ENCODE measurements at regions not wholly inside any gene's neighbourhood (a gene's known extent, or its start where the extent isn't known, plus 50 kb on each side); places are given as distances from the start of the nearest gene placed in this dataset.

GRCh38 chr11:32489464-32489863 lies 54.1 kb upstream of the WT1 start:
- H3K4me1 Mint-ChIP-seq (ENCODE audit: low read depth) = no peaks in the 10 kb centered on the region
- DNase-seq = no peak
- no peaks in the 10 kb centered on the region for H3K36me3 Mint-ChIP-seq (ENCODE audit: low read depth)
- ATAC-seq = no peak
- no peak overlapping the region for H3K27ac Mint-ChIP-seq
- ChIA-PET CTCF (no interaction called here), POLR2A (no interaction called here)
- TF ChIP-seq, protein P1, sequence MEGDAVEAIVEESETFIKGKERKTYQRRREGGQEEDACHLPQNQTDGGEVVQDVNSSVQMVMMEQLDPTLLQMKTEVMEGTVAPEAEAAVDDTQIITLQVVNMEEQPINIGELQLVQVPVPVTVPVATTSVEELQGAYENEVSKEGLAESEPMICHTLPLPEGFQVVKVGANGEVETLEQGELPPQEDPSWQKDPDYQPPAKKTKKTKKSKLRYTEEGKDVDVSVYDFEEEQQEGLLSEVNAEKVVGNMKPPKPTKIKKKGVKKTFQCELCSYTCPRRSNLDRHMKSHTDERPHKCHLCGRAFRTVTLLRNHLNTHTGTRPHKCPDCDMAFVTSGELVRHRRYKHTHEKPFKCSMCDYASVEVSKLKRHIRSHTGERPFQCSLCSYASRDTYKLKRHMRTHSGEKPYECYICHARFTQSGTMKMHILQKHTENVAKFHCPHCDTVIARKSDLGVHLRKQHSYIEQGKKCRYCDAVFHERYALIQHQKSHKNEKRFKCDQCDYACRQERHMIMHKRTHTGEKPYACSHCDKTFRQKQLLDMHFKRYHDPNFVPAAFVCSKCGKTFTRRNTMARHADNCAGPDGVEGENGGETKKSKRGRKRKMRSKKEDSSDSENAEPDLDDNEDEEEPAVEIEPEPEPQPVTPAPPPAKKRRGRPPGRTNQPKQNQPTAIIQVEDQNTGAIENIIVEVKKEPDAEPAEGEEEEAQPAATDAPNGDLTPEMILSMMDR (IDR thresholded peaks at IDR 0.05) = no peak
- intact Hi-C loops (cut with micrococcal nuclease) = no loop called here
- H3K4me3 Mint-ChIP-seq = no peak overlapping the region
- no peaks in the 10 kb centered on the region for H3K9me3 Mint-ChIP-seq
- H3K27me3 Mint-ChIP-seq = no peaks in the 10 kb centered on the region

DNA sequence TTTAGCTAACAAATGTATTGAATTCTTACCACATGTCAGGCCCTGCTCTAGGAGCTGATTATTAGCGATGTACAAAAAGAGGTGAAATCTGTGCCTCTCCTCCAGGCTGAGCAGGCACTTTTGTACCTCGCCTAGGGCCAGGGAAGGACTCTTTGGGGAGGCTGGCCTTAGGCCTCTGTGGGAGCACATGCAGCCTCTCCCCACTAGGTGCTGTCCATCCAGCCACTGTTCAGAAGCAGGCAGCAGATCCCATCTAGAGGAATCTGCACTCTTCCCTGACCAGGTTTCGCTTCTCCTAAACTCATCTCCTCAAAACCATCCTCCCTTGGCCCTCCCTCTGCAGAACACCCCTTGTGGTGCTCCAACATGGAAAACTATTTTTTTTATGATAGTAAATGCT lies 51.9 kb upstream of the WT1 start:
- H3K36me3 Mint-ChIP-seq (ENCODE audit: low read depth) = no peaks in the 10 kb centered on the region
- no peak overlapping the region for H3K27ac Mint-ChIP-seq
- no peaks in the 10 kb centered on the region for H3K27me3 Mint-ChIP-seq
- intact Hi-C loops (cut with micrococcal nuclease) = no loop called here
- TF ChIP-seq, protein P1 (IDR thresholded peaks at IDR 0.05) = no peak
- ChIA-PET CTCF (no interaction called here), POLR2A (no interaction called here)
- DNase-seq (no peak), ATAC-seq (no peak)
- H3K9me3 Mint-ChIP-seq = no peaks in the 10 kb centered on the region
- no peaks in the 10 kb centered on the region for H3K4me1 Mint-ChIP-seq (ENCODE audit: low read depth)
- H3K4me3 Mint-ChIP-seq = no peak overlapping the region

- ChIA-PET POLR2A (no interaction called here), CTCF (no interaction called here)
- Mint-ChIP-seq H3K27me3 (no peaks in the 10 kb centered on the region), H3K4me1 (ENCODE audit: low read depth) (no peaks in the 10 kb centered on the region), H3K27ac (no peak overlapping the region), H3K36me3 (ENCODE audit: low read depth) (no peaks in the 10 kb centered on the region), H3K4me3 (no peak overlapping the region), H3K9me3 (no peaks in the 10 kb centered on the region)
- TF ChIP-seq, protein P1 (IDR thresholded peaks at IDR 0.05) = no peak
- no peak for ATAC-seq
- intact Hi-C loops (cut with micrococcal nuclease) = no loop called here
- DNase-seq = no peak
Measured at GRCh38 chr11:32485733-32486132, 50.4 kb upstream of the WT1 start.

All from activated CD8-positive, alpha-beta T cell treated with anti-CD3 and anti-CD28 coated beads for 36 hours (primary cell).